H4 (cell line): ENCODE measurements at regions not wholly inside any gene's neighbourhood (a gene's known extent, or its start where the extent isn't known, plus 50 kb on each side); places are given as distances from the start of the nearest gene placed in this dataset.

Experiments
- DNase-seq: peaks from one replicate; pipeline ENCODE4 v3.0.0-alpha.2; 2015; ENCODE audit warnings: low spot score

DNA sequence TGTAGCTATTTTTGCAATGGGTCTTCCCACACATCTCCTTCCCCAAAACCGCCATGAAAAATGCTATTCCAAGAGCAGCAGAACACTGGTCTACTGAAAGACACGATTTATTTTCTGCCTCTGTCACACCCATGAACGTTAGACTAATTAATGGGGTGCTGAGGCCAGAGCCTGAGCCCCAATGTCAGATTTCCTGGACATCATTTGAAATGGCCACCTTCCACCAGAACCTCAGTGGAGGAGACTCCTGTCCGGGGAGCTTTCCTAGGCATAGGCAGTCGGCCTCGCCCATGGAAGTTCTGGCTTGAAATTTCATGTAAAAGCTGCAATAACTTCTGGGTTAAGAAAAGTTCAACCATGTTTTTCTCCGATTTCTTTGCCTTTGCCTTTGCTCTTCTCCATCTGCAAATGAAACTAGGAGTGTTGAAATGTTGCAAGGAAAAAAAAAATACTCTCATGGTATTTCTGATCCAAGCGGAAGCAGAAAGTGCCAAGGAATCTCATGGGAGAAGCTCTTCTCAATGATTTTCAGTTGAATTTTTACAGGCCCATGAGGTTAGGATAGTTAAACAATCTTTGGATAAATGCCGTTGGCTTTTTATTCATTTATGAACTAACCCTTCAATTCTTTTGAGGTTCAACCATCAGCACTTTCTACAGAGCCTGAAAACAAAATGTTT lies 570.8 kb upstream of the MGMT start:
- no peak for DNase-seq

DNA sequence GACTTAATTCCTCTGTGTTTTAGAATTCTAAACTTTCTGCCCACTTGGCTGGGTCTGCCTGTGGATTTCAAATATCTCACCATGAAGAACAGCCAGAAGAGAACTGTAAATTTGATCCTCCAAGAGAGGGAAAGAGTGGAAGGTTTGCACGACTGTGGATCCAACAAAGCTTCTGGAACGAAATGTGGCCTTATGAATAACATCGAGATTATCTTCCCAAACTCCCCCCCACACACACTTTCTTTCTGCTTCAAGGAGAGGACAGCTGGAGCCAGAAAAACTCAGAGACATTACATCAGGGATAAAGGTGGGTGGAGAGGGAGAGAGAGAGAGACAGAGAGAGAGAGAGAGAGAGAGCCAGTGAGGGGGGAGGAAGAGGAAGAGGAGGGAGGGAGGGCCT lies 570.1 kb upstream of the MGMT start:
- DNase-seq, result no peak

DNA sequence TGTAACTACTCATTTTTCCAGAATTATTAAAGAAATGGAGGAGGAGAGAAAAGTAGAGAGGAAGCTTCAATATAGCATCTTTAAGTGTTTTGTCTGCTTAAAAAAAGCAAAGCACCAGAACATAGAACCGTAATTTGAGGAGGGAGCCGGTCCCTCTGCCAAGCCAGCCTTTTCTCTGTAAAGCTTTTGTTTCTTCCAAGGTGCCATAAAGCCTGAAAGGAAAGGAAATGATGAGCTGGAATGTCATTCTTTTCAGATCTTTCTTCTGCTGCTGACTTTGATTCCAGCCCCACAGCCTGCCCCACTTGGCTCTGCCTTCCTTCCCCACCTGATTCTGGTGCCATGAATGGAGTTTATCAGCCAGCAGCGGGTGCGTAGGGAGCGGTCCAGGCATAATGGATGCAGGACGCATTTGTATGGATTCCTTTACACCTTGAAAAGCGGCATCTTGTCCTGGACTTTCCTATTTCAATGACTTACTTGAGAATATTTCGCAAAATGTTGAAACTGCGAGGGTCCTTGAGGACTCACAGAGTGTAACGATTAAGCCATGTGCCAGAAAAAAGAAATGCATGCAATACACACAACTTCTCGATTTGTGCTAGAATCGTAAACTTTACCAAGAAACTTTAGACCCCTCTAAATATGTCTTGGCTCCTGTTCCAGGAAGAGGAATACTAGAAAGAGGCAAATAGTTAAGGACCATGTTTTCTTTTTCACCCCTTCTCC lies 569.5 kb upstream of the MGMT start:
- no peak for DNase-seq

DNA sequence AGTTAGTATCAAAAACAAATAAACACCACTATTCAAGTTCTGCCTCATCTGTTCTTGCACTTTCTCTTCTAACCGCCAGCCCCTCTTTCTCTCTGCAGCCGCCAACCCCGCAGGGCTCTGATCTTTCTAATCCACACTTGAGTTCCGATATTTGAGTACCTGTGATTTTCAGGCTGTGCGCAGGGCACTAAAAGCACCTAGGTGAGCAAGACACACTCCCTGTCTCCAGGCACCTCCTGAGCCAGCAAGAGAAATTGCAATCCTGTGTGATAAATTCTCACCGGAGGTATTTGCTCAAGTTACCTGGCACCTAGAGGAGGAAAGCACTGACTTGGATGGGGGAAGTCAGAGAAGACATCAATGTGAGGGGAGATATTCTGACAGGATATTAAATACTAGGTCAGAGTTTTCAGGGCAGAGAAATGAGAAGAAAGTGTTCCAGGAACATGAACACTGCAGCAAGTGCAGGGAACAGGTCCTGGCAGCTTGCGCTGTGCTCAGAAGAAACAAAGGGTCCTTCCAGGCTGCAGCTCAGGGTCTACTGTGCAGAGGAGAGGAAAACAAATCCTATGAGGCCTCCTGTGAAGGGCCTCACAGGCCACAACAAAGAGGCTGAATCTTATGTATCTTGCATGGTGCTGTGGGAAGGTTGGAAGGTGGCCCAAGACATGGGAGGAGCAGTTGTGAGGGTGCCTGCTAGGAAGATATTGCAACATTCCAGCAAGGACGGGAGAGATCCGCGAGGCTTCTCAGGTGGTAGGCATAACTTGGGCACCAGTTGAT lies 568.7 kb upstream of the MGMT start:
- DNase-seq, result no peak

DNA sequence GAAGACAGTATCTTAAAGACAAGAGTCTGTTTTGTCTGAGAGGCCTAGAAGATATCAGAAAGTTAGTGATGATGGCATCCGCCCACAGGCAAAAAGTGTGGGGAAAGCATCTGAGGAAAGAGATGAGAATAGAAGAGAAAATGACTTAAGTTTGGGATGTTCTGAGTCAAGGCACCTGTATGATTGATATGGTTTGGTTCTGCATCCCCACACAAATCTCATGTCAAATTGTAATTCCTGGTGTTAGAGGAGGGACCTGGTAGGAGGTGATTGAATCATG lies 568.2 kb upstream of the MGMT start:
- no peak for DNase-seq

DNA sequence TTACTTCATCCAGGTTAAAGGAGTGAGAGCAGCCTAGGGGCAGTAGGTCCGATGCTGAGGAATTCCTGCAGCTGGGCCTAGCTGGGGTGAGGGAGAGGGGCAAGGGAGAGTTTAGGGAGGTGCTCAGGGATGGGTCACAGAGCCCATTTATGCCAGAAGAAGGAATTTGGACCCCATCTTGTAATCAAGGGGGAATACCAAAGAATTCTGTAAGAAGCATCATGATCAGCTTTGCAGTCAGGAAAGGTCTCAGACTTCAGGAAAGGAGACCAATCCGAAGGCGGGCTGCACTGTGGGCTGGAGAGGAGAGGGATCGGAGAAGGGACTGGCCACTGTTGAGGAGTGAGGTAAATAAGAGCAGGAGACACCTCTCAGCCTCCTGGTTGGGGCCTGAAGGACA lies 566.6 kb upstream of the MGMT start:
- DNase-seq, result no peak

DNA sequence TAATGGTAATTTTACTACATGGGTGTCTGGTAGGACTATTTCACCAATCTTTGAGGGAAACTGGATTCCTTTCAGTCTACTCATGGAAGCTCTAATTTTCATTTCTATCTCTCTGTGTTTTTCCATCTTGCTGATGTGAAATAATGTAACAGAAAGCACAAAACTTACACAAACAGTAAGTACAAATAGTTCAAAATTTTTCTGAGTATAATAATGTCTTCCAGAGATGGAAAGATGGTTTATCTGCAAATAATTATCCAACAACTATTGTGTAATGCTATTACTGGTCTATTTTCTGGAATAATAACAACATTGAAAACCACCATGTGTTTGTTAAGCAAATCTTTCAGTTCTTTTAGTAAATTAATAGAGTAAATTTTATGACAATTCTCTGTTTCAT lies 565.8 kb upstream of the MGMT start:
- DNase-seq, result no peak

DNA sequence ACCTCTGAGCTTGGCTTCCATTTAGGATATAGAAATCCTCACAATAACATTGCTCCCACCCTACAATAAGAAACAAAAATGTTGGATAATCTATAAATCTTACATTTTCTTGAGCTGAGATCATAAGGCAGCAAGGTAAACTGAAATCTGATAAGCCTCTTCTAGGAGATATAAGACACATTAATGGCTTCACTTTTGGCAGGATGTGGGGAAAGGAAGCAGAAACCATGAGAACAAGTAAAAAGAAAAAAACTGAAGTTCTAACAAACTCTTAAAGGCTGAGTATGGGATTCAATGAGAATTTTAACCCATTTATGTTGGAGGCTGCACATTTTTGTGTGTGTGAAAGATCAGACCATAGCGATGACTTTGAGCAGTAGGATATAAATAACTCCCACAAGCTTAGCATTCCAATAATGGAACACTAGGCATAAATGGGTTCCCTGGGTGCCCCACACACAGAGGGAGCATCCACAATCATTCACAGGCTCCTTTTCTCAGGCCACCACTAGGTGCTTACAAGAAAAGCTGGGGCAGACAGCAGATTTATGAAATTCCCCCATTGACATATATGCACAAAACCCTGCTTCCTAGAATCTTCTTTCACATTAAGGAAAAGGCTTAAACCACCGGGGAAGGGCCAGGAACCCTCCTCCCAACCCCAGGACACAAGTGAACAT lies 564.9 kb upstream of the MGMT start:
- no peak for DNase-seq

DNA sequence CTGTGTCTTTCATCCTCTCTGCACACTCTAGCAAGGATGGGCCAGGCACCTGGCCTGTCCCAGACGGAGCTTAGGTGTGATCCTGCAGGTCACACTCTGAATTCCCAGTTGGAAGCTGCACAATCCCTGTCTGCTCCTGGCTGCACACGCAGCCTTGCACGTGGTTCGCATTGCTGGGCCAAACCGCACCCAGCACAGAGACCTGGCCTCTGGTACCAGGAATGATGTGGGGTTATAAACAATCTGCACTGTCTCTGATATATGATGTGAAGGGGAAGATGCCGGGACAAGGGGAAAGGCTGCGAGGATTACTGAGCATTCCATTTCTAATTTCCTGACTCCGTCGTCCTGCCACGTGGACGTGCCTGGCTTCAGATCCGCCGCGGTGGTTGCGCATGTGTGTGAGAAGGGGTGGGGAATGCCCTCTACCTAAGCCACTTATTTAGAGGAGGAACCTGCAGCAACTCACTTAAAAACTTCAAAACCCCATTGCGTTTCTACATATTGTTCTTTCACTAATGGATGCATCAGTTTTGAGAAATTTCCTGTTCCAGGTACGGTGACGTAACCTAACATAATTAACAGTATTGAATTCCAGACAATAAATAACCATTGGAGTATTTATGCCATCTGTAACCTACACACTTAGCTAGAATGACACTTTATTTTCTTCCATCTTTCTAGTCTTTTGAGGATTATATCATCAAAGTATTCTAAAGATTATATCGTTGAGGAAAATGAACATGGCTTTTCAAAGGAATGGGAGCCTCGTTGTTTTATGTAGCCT lies 559.7 kb upstream of the MGMT start:
- no peak for DNase-seq

DNA sequence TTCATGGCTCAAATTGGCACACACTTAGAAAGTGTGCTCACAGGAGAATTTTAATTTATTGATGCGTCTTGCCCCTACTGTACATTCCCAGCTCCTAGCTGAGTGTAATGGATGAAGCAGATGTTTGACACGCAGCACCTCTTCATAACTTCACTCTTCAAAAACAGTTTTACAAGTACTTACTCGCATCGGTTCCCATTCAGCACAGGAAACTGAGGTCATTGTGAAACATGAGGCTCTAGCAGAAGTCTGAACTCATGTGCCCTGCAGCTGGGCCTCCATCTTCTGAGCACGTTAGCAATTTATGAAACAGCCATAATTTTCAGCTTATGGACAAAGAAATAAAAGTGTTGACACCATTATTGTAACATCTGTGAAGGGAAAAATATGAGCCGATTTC lies 558.9 kb upstream of the MGMT start:
- DNase-seq, result no peak

DNA sequence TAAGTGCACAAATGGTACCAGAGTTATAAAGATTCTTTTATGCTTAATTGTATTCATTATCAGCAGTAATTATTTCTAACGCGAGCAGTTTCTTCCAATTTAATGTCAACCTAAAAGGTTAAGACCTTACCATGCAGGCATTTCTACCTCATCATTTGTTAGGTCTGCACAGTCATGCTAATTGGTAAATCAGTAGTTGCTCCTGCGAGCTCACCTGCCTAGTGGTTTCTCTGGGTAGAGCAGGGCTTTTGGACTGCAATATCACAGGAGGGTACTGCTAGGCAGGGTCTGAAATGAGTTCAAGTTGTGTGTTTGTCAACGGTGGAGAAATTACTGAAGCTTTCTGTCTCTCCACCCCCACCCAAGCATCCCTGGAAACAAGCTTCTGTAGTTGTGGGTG lies 558.5 kb upstream of the MGMT start:
- no peak for DNase-seq

DNA sequence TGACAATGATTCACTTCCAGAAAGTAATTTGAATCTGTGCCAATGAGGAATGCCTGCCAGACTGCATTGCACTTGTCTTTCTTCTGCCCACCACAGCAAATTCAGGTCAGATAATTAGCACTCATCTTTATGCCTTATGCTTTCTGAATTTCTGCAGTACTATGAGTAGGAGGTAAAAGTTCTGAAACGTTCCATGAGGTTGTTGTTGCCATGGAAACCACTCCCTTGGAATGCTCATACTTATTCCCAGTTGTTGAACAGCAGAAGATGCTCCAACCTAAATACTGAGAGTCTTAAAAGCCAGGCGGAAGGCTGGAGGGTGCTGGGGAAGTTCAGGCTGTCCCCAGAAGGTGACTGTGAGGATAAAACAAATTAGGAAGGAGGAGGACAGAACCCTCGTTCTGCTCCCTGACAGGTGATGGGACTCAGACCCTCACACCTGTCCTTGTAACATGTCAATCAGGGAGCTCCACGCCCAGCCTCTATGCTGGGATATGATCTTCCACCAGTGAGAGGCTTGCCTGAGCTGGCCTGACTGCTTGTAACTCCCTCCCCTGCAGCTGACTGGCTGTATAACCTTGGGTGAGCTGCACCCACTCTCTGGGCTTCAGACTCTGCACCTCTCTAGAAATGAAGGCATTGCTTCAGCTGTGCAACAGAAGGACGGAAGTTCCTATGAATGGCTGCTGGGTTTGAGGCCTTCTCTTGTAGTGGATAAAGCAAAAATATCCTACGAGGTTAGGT lies 554.3 kb upstream of the MGMT start:
- no peak for DNase-seq

DNA sequence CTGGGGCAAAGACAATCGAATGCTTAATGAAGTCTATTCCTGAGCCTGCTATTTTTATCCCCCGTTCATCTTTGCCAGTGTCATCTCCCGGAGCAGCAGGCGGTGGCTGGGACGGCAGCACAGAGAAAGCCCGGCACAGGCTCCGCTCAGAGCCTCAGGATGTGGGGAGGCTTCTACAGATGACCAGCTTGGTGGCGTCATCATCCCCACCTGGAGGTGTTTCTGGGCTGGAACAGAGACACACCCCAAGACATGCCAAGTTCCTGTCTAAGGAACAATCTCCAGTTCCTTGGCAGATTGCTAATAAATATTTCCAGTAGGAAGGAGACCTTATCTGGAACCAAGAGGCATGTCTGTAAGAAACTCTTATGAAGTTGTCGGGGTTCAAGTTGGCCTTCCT lies 552.4 kb upstream of the MGMT start:
- DNase-seq, result no peak

DNA sequence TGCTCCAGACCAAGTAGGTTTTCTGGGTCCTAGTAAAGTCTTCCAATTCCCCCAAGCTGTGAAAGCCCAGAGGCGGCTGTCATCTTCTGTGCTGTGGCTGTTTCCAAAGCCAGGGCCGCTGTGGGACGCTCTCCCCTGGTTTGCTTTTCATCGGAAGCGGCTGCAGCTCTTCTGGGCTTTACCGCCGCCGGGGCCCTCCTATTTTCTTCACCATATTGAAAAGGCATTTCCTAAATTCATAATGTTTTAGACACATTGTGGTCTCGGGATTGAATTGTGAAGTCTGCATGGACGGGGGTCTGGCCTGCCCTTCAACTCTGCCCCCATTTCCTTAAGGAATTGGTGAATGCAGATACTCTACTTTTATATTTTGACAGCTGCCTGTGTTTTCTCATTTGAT lies 551.4 kb upstream of the MGMT start:
- DNase-seq, result no peak

DNA sequence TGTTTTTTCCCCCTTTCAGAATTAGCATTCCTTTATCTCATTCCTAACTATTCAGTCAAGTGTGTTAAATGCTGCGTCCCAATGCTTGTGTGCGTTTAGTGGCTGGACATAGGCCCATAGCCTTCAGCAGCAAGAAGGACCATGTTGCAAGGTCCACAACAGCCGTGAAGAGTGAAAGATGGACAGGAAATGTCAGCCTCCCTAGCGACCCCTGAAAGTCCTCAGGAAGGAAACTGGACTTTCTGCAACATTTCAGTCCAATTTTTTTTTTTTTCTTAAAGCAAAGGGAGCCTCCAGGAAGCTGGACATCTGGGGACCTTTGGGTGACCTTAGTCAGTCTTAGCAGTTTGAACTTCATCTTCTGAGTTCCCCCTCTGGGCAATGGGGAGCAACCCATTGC lies 550.7 kb upstream of the MGMT start:
- no peak for DNase-seq

DNA sequence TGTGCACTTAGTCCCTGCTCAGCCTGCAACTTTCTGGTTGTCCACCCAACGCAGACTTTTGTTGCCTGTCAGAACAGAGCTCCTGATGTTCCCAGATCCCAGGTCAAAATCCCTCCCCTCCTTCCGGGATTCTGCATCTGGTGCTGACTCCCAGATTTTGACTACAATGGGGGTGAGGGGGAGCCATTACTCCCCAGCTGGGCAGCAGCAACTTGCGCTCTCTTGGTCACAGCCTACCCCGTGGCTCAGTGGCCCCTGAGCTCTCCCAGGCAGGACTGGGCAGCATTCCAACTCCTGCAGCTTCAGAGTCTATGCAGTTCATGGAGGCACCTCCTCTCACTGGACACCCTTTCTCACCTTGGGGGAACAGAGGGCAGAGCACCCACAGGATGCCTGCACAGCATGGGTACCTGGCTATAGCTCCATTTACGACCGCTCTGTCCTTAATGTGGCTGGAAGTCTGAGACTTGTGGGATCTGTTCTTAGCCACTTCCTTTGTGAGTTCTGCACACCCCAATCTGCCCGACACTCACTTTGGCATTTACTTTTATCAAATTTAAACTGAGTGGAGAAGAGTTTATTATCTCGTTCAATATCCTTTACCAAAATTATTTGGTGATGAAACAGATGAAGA lies 545.5 kb upstream of the MGMT start:
- DNase-seq, result no peak

DNA sequence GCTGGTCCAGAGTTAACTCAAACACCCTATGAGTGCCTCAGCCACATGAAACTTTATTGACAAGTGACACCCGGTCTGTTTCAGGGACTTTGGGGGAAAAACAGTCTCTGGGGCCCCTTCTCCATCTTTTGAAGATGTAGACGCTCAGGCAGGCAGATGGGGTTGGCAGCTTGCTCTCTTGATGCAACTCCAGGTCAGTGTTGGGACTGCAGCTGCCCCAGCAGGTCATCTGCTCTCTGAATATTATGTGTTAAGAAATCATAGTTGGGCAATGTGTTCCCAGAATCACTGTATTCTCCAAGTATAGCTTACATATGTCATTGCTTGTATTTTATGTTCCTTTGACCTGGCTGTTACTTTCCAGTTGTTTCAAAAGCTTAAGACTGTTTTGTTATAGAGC lies 544.9 kb upstream of the MGMT start:
- no peak for DNase-seq

DNA sequence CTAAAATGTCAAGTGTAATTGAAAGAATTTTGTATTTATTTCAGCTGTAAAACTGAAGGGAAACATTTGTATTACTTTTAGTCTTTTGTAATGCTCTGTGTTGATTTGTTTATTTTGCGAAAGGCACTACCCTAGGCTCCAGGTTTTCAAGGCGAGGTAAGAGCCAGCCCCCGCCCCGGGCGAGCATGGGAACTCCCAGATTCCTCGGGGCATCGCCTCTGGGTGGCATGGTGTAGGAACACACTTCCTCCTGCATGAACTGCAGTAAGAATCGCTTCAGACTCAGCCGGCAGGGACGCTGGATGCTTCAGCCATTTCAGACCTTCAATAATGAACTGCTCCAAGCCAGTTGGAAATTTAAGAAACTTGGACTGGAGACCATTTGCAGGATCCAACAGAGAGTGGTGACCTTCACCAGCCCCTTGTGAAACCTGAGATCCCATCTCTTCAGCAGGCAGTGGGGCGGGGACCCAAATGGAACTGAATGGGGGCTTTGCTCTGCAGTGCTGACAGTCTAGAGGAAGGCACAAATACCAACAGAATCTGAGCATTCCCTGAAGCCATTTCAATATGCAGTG lies 544.3 kb upstream of the MGMT start:
- no peak for DNase-seq

DNA sequence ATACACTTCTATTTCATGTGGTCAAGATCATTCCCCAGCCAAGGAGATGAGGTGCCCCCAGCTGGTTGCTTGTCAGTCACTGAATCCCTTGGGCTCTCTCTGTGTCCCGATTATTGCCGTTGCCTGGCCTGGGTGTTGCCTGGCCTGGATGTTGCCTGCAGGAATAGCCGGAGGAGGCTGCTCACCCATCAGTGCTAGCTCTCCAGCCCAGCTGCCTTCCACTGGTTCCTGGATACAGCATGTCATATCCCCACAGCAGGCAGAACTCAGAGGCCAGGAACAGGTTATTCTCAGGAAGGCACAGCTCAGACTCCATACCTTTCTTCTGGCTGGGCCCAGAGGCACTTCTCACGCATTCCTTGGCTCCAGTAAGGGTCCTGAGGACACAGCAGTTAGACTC lies 542.1 kb upstream of the MGMT start:
- DNase-seq, result no peak

DNA sequence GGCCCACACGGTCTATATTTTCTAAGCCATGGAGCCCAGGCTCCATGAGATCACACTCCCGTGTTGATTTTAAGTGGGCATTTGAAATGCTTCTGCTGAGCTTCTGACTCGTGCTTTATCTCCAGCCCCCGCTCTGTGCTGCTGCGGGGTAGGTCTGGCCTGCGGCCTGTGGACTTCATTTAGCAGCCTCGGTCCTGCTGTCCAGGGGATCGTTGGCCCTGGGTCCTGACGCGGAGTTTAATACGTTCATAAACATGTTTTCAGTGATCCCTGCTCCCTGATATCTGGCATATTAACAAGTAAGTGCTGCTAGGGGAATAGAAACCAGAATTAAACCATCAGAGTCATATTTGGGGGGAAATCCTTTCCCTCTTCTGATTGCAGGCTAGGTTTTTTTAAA lies 540.3 kb upstream of the MGMT start:
- DNase-seq, result no peak
